Stimulated activated CD4-positive, alpha-beta T cell treated with anti-CD3 and anti-CD28 coated beads, TNF-alpha, amount 100 ng/mL, for 48 hours (primary cell): ENCODE measurements at regions not wholly inside any gene's neighbourhood (a gene's known extent, or its start where the extent isn't known, plus 50 kb on each side); places are given as distances from the start of the nearest gene placed in this dataset.

Experiments
- DNase-seq, 3 donors: peaks; one replicate each; pipeline ENCODE4 v3.0.0-alpha.2; 2020; ENCODE audit warnings: low read depth in 3 of 3

- no peak for DNase-seq
Measured at GRCh38 chr21:38148046-38148445, 108.7 kb upstream of the KCNJ15 start.

GRCh38 chr21:38151021-38151645 is 105.7 kb upstream of the KCNJ15 start:
- DNase-seq = no peak

GRCh38 chr21:38156200-38156599 is 100.6 kb upstream of the KCNJ15 start:
- DNase-seq = no peak

GRCh38 chr21:38159355-38159754 is 97.4 kb upstream of the KCNJ15 start:
- peak; percentile 28 to 58 (median 31) for DNase-seq

- no peak for DNase-seq
Measured at GRCh38 chr21:38165466-38166172, 91.2 kb upstream of the KCNJ15 start.

- no peak for DNase-seq
Measured at GRCh38 chr21:38166173-38166535, 90.6 kb upstream of the KCNJ15 start.

GRCh38 chr21:38167345-38167744 is 89.4 kb upstream of the KCNJ15 start:
- DNase-seq = no peak

GRCh38 chr21:38170283-38170682 is 86.5 kb upstream of the KCNJ15 start:
- DNase-seq = no peak

- DNase-seq = no peak
Measured at GRCh38 chr21:38170704-38171682, 85.8 kb upstream of the KCNJ15 start.

- DNase-seq = no peak
Measured at GRCh38 chr21:38171723-38172344, 85.0 kb upstream of the KCNJ15 start.

- no peak for DNase-seq
Measured at GRCh38 chr21:38173276-38174035, 83.3 kb upstream of the KCNJ15 start.

- DNase-seq = no peak
Measured at GRCh38 chr21:38175306-38175705, 81.5 kb upstream of the KCNJ15 start.

GRCh38 chr21:38177919-38178652 is 78.7 kb upstream of the KCNJ15 start:
- DNase-seq = no peak

GRCh38 chr21:38178653-38179470 is 77.9 kb upstream of the KCNJ15 start:
- no peak for DNase-seq

- no peak for DNase-seq
Measured at GRCh38 chr21:38179511-38179910, 77.3 kb upstream of the KCNJ15 start.

GRCh38 chr21:38181096-38181495 is 75.7 kb upstream of the KCNJ15 start:
- DNase-seq = no peak

- no peak for DNase-seq
Measured at GRCh38 chr21:38182370-38182985, 74.3 kb upstream of the KCNJ15 start.

- DNase-seq = no peak
Measured at GRCh38 chr21:38183961-38184360, 72.8 kb upstream of the KCNJ15 start.

GRCh38 chr21:38186661-38187270 is 70.0 kb upstream of the KCNJ15 start:
- DNase-seq = no peak
